ENCODE measurements at regions not wholly inside any gene's neighbourhood (a gene's known extent, or its start where the extent isn't known, plus 50 kb on each side); places are given as distances from the start of the nearest gene placed in this dataset.

DNA sequence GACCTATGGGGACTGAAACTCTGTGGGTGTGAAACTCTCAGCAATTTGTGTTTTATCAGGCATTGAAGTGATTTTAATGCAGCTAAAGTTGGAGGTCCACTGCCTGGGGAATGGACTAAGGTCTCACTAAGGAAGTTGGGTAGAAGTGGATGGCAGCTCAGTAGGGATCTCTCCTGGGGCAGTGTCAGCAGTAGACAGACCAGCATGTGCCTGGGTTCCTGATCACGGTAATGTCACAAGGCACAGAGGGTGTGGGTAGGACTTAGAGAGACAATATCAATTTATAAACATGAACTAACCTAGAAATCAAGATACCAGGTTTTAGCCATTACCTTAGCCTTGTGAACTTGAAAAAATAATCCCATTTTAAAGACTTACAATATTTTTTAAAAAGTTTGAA lies 380.3 kb upstream of the LCORL start:
- DNase-seq: no peak

DNA sequence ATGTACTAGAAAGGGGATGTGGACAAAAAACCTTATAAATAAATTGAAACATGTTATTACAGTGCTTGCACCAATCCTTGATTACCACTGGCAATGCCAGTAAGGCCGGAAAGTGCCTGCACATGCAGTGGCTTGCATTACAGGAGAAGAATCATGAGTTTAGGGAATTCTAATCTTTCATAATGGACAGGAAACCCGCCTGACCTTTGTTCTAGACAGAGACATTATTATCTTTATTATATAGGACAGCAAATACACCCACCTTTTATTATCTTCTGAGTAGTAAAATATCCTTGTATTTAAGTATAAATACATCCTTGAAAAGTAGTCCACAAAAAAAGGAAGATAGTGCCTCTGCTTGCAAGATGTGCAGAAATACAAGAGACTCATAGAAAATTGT lies 379.9 kb upstream of the LCORL start:
- DNase-seq: no peak

DNA sequence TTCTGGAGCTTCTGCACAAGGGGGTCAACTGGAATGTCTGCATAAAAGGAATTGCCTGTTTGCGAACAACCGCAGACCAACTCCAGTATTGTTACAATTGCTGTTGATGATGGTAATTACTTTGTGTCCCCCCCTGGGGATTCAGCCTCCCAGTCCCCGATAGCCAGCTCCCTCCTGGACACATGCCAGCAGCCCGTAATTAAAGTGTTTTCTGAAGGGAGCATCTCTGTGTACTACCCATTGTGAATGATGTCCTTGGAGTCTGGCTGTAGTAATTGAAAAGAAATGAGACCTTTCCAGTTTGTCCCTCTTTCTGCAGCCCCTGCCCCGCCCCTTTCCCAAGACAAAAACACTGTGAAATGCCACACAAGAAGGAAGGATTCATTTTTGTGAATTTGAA lies 377.1 kb upstream of the LCORL start:
- no peak for DNase-seq

DNA sequence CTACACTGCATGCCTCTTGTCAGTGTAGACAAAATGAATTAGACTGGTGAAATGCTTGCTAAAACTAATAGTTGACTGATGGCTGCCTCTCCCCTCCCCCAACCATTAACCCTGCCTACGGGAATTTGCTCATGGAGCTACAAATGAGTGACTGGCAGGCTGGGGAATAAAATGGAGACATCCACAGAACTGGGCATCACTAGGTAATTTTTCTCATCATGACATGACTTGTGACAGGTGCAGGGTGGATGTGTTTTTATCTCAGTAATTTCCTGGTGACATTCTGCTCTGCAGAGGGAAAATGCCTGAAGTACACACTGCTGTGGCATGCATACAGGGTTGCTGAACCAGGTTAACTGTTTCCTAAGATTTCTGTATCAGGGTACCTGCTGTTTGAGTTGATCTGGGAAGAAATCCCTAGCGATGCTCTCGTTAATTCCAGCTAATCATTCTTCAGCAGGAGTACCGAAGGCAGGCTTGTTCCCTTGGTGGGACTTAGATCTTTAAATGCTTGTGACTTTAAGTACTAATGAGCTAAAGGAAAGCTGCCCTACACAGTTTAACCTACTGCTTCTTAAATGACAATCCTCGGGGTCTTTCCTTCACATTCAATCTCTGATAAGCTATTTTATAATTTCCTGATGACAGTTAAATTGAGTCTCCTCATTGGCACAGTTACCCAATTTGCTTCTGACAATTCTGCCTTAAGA lies 376.3 kb upstream of the LCORL start:
- no peak for DNase-seq

DNA sequence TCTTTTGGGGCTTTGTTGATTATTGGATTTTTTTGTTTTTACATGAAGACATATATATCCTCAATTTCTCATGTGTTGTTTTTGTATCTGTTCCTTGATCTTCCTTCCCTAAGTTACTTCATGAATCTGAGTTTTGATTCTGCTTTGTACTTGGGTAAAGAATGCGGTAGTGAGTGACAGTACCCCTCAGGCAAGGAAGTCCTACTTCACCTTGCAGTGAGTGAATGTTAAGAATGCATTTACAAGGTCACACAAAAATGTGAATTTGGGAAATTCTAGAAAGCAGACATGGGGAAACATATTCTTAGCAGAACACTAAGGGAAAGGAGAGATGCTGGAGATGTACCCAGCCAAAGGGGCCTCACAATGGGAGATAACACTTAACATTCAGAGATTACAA lies 373.1 kb upstream of the LCORL start:
- no peak for DNase-seq

DNA sequence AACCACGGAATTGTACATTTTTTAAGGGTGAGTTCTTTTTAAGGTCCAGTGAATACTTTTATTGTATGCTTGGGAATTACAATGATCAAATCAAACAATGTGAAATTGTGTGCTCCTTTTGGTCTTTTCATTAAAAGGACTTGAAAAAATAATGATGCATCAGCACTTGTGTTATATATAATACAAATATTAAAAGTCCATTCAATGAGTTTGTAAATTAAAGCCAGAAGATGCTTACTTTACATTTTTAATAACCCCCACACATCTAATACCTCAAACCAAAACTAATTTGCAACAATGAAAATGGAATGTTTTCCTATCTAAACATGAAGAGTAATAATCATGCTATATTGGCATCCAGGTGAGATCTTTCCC lies 369.8 kb upstream of the LCORL start:
- DNase-seq: no peak

DNA sequence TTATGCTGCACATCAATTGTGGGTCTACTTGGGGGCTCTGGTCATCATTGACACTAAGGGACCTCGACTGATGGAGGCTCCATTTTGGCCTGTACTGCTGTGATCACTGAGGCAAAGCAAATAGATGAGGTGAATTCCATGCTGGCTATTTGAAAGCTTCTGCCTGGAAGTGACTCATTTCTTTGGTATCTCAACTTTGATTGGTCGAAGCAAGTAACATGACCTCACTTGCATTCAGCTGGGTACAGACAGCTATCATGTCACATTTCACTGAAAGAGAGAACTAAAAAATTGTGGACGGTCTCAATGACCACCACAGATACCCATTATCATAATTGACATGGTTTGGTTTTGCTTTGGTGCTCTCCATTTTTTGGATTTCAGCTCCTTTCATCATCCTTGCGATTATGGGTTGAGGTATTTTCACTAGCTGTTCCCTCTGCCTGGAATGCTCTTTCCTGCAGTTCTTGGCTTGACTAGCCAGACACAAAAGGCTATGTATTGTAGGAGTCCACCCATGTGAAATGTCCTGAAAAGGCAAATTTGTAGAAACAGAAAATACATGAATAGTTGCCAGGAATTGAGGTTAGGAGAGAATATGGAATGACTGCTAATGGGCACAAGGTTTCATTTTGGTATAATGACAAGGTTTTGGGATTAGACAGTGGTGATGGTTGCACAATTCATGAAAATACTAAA lies 369.2 kb upstream of the LCORL start:
- DNase-seq: no peak

DNA sequence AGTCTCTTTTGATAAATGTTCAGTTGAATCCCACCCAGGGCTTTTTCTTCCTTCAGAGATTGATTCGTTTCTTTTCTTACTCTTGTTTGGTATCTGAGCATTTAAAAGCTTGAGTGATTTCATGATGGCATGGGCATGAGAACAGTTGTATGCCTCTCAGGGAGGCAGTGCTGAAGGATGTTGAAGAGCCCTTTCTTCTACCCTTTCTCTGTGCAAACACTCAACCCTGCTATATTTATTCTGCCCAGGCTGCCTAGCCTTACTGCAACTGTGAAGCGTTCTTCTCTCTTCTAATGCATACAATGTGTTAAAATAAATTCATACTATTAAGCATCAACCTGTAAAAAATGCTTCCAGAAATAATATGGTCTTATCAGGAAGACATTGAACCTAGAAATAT lies 367.6 kb upstream of the LCORL start:
- DNase-seq: no peak

DNA sequence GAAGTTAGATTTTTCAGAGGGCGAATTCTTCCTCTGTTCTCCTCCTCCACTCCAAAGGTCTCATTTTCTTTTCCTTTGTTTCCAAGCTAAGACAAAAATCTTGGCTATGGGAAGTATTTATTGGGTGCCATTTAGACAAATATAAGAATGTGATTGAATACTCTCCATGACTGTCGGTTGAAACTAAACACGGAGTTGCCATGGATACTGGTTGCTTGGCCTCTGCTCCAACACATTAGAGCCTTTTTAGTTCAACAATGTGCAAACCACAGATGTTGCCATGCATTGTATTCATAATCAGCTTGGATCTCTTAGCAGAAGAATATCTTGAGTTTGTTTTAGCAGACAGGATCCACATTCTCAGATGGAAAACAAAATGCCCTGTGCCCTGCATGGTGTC lies 366.5 kb upstream of the LCORL start:
- no peak for DNase-seq

DNA sequence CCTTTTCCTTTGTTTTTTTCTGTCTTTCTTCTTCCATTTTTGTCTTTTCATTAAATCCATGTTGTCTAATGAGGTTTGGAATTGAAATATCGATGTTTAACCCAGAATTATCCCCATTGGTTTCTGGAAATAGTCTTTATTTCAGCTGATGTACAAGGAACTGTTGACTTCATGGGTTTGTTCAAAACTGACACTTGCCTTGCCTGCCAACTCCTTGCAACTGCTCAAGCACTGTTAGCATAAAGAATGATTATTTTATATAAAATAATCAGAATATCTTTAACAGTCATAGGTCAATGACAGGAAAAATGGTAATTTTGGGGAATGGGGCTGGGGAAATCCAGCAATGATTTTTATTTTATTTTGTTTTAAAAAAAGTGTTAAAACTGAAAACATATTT lies 359.6 kb upstream of the LCORL start:
- no peak for DNase-seq

DNA sequence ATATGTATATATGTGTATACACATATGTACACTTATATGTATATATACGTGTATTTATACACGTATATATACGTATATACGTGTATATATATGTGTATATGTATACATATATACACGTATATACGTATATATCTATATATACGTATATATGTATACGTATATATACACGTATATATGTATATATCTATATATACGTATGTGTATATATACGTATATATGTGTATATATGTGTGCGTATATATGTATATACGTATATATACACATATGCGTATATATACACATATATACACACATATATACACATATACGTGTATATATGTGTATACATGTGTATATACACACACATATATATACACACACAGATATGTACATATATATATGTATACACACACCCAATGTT lies 348.0 kb upstream of the LCORL start:
- DNase-seq: no peak

DNA sequence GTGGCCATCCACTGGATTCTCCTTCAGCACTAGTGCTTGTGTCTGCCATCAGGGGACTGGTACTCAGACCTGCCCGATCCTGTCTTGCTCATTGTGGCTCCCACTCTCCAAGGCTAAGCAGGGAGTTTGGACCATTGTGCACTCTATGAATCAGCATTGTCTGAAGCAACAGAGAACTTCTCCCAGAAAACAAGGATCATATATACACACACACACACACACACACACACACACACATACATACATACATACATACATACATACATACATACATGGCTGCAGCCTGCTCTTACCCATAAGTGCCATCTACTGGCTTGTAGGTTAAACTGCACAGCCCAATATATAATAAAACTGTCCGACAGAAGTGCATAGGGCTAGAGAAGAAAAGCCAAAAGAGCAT lies 345.3 kb upstream of the LCORL start:
- DNase-seq: no peak

DNA sequence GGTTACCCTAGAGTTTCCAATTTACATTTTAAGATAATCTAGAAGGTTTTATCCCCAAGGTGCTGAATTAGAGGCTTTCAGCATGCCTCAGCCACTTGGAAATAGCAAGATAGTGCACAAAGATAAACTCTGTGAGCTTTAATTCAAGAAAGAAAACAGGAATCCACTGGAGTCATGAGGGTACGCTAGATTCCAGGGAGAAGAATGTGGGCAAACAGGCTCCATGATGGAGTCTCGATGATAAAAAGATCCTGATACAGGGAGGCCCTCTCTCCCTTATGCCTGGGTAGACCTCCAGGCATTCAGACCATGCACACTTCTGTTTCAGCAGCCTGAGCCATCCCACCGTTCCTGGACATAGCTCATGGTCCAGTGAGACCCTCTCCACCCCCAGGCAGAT lies 344.6 kb upstream of the LCORL start:
- DNase-seq: no peak

DNA sequence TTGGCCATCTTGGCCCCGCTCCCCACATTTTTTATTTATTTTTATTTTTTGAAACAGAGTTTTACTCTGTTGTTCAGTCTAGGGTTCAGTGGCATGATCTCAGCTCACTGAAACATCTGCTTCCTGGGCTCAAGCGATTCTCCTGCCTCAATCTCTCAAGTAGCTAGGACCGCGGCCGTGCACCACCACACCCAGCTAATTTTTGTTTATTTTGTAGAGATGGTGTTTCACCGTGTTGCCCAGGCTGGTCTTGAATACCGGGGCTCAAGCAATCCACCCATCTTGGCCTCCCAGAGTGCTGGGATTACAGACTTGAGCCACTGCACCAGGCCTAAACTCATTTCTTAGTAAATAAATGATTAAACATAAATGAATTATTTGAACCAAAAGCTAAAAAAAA lies 322.0 kb upstream of the LCORL start:
- DNase-seq: no peak

DNA sequence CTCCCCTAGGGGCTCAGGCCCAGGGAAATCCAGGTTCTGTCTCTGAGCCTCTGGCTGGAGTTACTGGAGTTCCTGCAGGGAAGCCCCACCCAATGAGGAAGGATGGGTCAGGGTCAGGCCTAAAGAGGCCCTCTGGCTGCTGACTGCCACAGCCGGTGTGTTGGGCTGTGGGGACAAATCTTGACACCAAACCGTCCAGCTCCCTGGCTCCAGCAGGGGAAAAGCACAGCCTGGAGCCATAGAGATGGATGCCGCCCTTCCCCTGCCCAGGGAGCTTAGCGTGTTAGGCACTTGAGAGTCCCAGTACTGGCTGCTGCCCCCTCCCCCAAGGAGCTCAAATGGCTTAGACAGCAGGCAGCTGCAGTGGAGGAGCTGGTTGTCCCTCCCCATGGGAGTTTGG lies 321.3 kb upstream of the LCORL start:
- no peak for DNase-seq

DNA sequence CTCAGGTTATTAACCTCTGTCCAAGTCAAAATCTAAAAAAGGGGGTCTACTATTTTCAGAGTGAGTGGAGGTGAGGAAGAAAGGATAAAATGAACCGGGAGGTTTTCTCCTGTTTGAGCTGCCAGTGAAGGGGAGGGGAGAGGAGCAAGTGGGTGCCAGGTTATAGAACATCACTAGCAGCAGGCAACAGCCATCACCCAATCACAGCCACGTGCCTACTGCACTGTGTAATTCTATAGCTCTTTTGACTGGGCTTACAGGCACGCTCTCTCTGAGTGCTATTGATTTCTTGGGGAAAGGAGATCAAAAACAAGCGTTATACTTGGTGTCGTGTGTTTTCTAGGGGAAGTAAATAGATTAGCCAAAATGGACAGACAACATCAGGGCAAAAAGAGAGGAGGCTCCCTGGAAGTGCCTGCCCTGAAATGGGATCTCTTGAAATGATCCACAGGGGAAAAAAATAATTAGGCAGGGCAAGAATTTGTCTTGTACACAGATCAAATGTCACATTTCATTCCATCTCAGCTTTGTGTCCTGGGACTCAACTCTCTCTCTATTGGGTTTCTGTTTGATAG lies 300.5 kb upstream of the LCORL start:
- no peak for DNase-seq

DNA sequence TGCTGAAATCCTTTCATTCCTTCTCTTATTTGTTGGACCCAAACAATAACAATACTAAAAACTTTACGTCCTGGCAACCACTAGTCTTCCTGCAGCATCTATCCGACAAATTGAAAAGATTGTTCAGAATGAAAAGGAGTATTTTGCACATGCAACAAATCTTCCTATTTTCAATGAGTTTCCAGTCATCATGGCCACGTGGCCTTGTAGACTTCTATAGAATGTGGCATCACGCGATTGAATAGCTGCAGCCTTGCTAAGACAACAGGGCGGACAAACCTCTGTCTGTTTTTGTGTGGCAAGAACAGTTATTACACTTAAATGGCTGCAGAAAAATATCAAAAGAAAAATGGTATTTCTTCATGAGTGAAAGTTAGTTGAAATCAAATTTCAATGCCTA lies 297.9 kb upstream of the LCORL start:
- DNase-seq: no peak

DNA sequence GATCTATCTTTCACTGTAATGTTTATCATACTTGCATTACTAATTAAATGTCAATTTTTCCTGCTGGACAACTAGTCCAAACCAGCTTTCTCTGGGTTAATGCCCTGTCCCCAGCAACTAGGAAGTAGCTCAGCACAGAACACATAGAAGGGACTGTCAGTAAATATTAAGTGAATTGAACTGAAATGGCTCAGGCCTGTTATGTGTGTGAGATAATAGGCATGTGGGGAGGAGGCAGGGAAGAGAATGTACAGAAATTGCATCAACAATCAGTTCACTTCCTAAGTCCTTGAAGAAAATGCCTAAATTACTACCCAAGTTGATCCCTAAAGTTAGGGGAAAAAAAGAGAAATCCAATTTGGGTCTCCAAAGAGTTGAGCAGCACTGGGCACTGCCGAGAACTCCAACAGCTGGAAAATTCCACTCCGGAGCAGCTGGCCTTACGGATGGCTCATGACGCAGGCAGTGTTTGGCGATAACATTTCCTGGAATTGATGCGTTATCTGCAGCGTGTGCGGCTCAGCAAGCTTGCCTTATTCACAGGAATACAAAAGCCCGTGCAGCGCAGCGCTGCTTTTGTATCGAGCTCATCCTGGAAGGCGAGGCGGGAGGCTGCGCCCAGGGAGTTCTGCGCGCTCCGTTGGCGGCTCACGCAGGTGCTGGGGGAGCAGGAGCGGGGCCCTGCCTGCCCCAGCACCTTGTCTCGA lies 297.3 kb upstream of the LCORL start:
- no peak for DNase-seq

DNA sequence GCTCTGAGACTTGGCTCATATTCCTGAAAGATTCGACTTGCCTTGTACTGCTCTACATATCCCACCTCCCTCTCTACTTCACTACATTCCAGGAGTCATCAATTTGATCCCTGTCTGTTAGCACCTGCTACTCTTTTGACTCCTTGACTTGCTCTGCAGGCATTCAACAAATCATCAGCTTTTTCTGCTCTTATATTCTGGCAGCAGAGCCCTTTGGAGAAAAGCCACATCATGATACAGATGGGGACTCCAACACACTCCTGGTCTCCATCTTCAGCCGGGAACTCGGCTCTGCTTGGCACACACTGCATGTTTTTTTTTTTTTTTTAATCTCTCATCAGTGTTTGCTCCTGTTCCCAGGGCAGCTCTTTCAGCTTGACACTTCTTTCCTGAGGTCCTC lies 293.2 kb upstream of the LCORL start:
- no peak for DNase-seq

DNA sequence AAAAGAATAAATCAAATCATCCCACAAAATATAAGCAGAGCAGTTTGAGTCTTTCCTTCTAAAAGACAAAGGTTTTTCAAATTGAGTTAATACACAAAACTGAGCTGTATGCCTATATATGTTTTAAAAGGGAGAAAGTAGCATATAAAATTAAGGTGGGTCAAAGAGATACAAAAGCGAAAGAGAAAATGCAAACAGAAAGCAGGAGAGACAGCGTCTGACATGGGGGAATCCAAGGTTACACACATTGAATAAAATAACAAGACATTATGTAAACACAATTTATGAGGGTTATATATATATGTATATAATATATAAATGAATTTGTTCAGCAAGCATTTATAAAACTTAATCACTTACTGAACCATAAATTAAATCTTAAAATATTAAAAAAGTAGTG lies 276.1 kb upstream of the LCORL start:
- no peak for DNase-seq

DNA sequence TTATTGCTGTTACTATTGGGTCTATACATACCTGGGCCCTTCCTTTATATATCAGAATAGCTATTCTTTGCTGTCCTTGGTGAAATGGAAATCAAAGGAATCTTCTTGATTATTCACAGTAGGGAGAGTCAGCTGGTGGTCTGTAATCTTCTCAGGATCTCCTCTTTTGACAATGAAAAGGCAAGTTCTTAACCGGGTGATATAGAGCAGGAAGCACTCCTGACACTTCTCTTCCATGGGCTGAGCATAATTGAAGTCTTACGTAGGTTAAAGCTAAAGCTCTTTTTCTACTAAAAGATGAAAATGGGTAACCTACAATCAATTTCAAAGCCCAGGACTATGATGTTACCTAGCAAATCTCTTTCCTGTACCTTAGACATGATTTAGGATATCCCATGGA lies 274.9 kb upstream of the LCORL start:
- no peak for DNase-seq

DNA sequence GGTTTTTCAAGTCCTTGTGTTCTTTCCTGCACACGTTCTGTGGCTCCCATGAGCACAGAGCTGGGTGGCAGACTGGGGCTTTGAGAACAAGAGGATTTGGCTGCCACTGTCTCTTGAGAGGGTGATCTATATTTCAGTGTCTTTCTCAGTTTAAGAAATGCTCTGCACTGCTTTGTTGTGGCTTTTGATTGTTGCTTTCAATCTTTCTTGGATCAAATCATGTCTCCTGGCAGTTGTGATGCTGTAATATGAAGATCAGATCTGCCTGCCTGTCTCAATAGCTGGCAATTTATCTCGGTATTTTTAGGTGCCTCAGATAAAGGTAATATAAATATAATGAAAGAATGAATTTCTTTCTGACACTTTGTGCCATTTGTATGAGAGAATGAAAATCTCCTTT lies 273.3 kb upstream of the LCORL start:
- no peak for DNase-seq

DNA sequence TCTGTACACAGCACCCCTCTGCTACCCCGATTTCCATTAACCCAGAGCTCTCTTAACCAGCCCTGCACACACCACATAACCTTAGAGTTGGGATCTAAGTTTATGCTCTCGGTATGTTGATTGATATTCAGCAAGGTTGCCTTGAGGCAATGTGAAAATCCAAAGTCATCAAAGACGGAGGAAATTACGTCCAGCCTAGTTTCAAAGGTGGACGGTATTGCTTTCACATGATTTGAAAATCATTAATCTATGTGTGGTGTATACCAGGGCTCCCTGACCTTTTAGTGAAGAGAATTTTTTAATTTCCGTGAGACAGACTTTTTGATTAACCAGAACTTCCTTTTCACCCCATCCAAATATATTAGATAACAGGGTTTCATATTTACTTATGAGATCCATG lies 272.5 kb upstream of the LCORL start:
- DNase-seq: no peak

DNA sequence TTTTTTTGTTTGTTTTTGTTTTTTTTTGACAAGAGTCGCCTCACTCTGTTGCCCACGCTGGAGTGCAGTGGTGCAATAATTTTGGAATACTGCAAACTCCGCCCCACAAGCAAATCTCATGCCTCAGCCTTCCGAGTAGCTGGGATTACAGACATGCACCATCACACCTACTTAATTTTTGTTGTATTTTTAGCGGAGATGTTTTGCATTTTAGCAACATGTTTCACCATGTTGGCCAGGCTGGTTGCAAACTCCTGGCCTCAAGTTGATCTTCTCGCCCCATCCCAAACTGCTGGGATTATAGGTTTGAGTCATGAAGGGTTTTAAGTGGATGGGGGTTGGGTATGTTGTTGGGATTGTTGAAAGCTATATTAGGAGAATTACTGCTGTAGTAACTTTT lies 270.9 kb upstream of the LCORL start:
- no peak for DNase-seq

Measured in NCI-H187 (cell line).